Endothelial cell of umbilical vein (primary cell): ENCODE measurements at regions not wholly inside any gene's neighbourhood (a gene's known extent, or its start where the extent isn't known, plus 50 kb on each side); places are given as distances from the start of the nearest gene placed in this dataset.

Source experiments
- BruUV-seq: library from RNA; stranded (reverse); fragments of 400-500 nt; replicated peaks from 2 replicates; lab custom pipeline; 2021; lab: Mats Ljungman, UMichigan
- CTCF ChIA-PET: fragments of 300-600, 350-600 bp; sonication (Branson Sonifier 250); formaldehyde crosslinking; loops from one replicate; lab custom pipeline; 2021; ENCODE audit warnings: antibody characterized with exemption, inconsistent platforms; lab: Charles Lee
- POLR2A ChIA-PET: fragments of 300-600, 350-600 bp; sonication (Branson Sonifier 250); formaldehyde crosslinking; loops from one replicate; lab custom pipeline; 2021; ENCODE audit warnings: antibody characterized with exemption, inconsistent platforms; lab: Charles Lee
- DNase-seq: peaks from one replicate; pipeline ENCODE4 v3.0.0-alpha.2; 2011; ENCODE audit warnings: low read depth, low spot score
- FAIRE-seq: peaks from 2 replicates; lab custom pipeline; 2011; peaks lifted over from hg19 to GRCh38; lab: Jason Lieb, UNC
- H2AFZ ChIP-seq: 2 replicates; pipeline ENCODE4 v1.6.0; 2012; ENCODE audit warnings: low read depth, low read length, control low read depth, inconsistent platforms
- H3K27ac ChIP-seq: 2 replicates; pipeline ENCODE4 v1.5.1; 2011; ENCODE audit warnings: low read depth, mild to moderate bottlenecking, control low read depth, low read length, moderate library complexity; ENCODE audit not compliant: insufficient read depth
- H3K27me3 ChIP-seq, 2 experiments: 2 replicates each; pipeline versions ENCODE4 v1.6.0 to v1.6.1; 2011; ENCODE audit warnings: low read length in 2 of 2, mixed read lengths in 1 of 2; ENCODE audit not compliant: control insufficient read depth in 2 of 2, insufficient read depth in 2 of 2
- H3K36me3 ChIP-seq, 2 experiments: 2 replicates in 1 of 2; 3 replicates in 1 of 2; pipeline ENCODE4 v1.5.1; 2011; ENCODE audit warnings: low read length in 2 of 2, mild to moderate bottlenecking in 1 of 2, moderate library complexity in 1 of 2; ENCODE audit not compliant: control insufficient read depth in 2 of 2, insufficient read depth in 2 of 2; ENCODE audit errors: extremely low read depth in 1 of 2
- H3K4me1 ChIP-seq: 3 replicates; pipeline ENCODE4 v1.5.1; 2011; ENCODE audit warnings: mild to moderate bottlenecking, low read length; ENCODE audit not compliant: control insufficient read depth, insufficient read depth; ENCODE audit errors: extremely low read depth
- H3K4me2 ChIP-seq: 2 replicates; pipeline ENCODE4 v1.6.1; 2011; ENCODE audit warnings: low read length, control low read depth, mixed read lengths; ENCODE audit not compliant: insufficient read depth
- H3K4me3 ChIP-seq, 3 experiments: fragments of 200-600 bp in 1 of 3; sonication (generic), shearing (Covaris generic) in 1 of 3; replicated peaks in 1 of 3; 2 replicates each; pipeline ENCODE4 v1.5.1; 2011 to 2016; ENCODE audit warnings: control low read depth in 3 of 3, low read length in 3 of 3, mild to moderate bottlenecking in 2 of 3, inconsistent platforms in 1 of 3, low read depth in 1 of 3, moderate library complexity in 1 of 3; ENCODE audit not compliant: insufficient read depth in 1 of 3
- H3K79me2 ChIP-seq: 2 replicates; pipeline ENCODE4 v1.6.0; 2012; ENCODE audit warnings: low read length, inconsistent platforms; ENCODE audit not compliant: control insufficient read depth, insufficient read depth
- H3K9ac ChIP-seq: replicated peaks from 2 replicates; pipeline ENCODE3; 2011; ENCODE audit warnings: low read length, control low read depth; ENCODE audit not compliant: insufficient read depth; ENCODE audit errors: extremely low read depth
- H3K9me1 ChIP-seq: replicated peaks from 3 replicates; pipeline ENCODE4 v1.6.0; 2011; ENCODE audit warnings: mild to moderate bottlenecking, low read length; ENCODE audit not compliant: control insufficient read depth, insufficient read depth; ENCODE audit errors: extremely low read depth
- H3K9me3 ChIP-seq: replicated peaks from 2 replicates; pipeline ENCODE4 v1.5.1; 2012; ENCODE audit warnings: low read length, inconsistent platforms; ENCODE audit not compliant: control insufficient read depth, insufficient read depth
- H4K20me1 ChIP-seq: replicated peaks from 2 replicates; pipeline ENCODE3; 2011; ENCODE audit warnings: mild to moderate bottlenecking, low read length; ENCODE audit not compliant: control insufficient read depth, insufficient read depth; ENCODE audit errors: extremely low read depth
- CTCF ChIP-seq, 2 donors: IDR thresholded peaks; 1 replicate in 1 of 2; 2 replicates in 1 of 2; pipeline ENCODE4 v1.5.1; 2011; ENCODE audit warnings: low read length in 2 of 2, mild to moderate bottlenecking in 2 of 2, moderate library complexity in 2 of 2, control low read depth in 1 of 2, inconsistent platforms in 1 of 2, low read depth in 1 of 2; ENCODE audit not compliant: insufficient read depth in 1 of 2; ENCODE audit errors: extremely low read depth in 1 of 2
- EZH2 ChIP-seq: IDR thresholded peaks from 2 replicates; pipeline ENCODE4 v1.6.1; 2012; ENCODE audit warnings: borderline replicate concordance, low read depth, mild to moderate bottlenecking, moderate library complexity, low read length, inconsistent platforms; ENCODE audit not compliant: severe bottlenecking
- FOS ChIP-seq: IDR thresholded peaks from 2 replicates; pipeline ENCODE4 v1.6.1; 2011; ENCODE audit warnings: mild to moderate bottlenecking, low read length, moderate library complexity, borderline replicate concordance; ENCODE audit not compliant: insufficient read depth
- GATA2 ChIP-seq: IDR thresholded peaks from 2 replicates; pipeline ENCODE4 v1.7.0; 2011; ENCODE audit warnings: low read depth, mild to moderate bottlenecking, moderate library complexity, mixed read lengths, low read length; ENCODE audit not compliant: insufficient read length, insufficient read depth
- JUN ChIP-seq: IDR thresholded peaks from 2 replicates; pipeline ENCODE4 v1.6.1; 2011; ENCODE audit warnings: borderline replicate concordance, low read depth; ENCODE audit not compliant: insufficient read length, insufficient read depth
- MAX ChIP-seq: IDR thresholded peaks from 2 replicates; pipeline ENCODE4 v1.6.1; 2011; ENCODE audit not compliant: insufficient read depth, insufficient read length
- MYC ChIP-seq: IDR thresholded peaks from one replicate; pipeline ENCODE4 v1.6.1; 2011; ENCODE audit warnings: mild to moderate bottlenecking, low read depth, low read length
- POLR2A ChIP-seq: IDR thresholded peaks from 2 replicates; pipeline ENCODE4 v1.6.1; 2012; ENCODE audit warnings: low read depth, mild to moderate bottlenecking, control low read depth, low read length
- POLR2AphosphoS5 ChIP-seq: IDR thresholded peaks from 2 replicates; pipeline ENCODE4 v1.6.1; 2012; ENCODE audit warnings: low read depth, mild to moderate bottlenecking, control low read depth, low read length, moderate library complexity; ENCODE audit not compliant: insufficient read depth
- dilution Hi-C: fragments of 300-500 bp; cut with MboI; formaldehyde crosslinking; loops from one replicate; pipeline ENCODE4 v1.15.0; 2019; ENCODE audit warnings: low sequenced_read_pairs; ENCODE audit not compliant: extremely low pct_ligation_motif_present
- intact Hi-C: fragments of 100-400 bp; cut with micrococcal nuclease; formaldehyde crosslinking; loops from one replicate; pipeline ENCODE4 v1.10.0; 2022

- H3K4me3 ChIP-seq = no peak overlapping the region
- no peaks in the 10 kb centered on the region for H3K36me3 ChIP-seq
- TF ChIP-seq GATA2 (no peak), MAX (no peak), POLR2AphosphoS5 (no peak), MYC (no peak), POLR2A (no peak), JUN (no peak), FOS (no peak), CTCF (IDR thresholded peaks at IDR 0.05; ENCODE audit: extremely low read depth in 1 of 2, insufficient read depth in 1 of 2, low read depth in 1 of 2, low read length in 2 of 2) (no peak), EZH2 (no peak)
- no peaks in the 10 kb centered on the region for H3K27me3 ChIP-seq
- DNase-seq (no peak), FAIRE-seq (no peak)
- no peak overlapping the region for H3K27ac ChIP-seq
- no TSS peak for BruUV-seq
- H3K9me1 ChIP-seq = no peaks in the 10 kb centered on the region
- no peaks in the 10 kb centered on the region for H3K9me3 ChIP-seq
- ChIA-PET POLR2A (no interaction called here), CTCF (no interaction called here)
- no peak overlapping the region for H3K4me2 ChIP-seq
- intact Hi-C loops = no loop called here
- H2AFZ ChIP-seq = no peak overlapping the region
- H3K79me2 ChIP-seq = no peaks in the 10 kb centered on the region
- H3K9ac ChIP-seq = no peak overlapping the region
- dilution Hi-C loops = no loop called here
- H4K20me1 ChIP-seq = no peaks in the 10 kb centered on the region
- H3K4me1 ChIP-seq = no peaks in the 10 kb centered on the region
Measured at GRCh38 chr2:118582058-118582457, 265.4 kb downstream of the EN1 start.
